NCI-H2171 (cell line): ENCODE measurements at regions not wholly inside any gene's neighbourhood (a gene's known extent, or its start where the extent isn't known, plus 50 kb on each side); places are given as distances from the start of the nearest gene placed in this dataset.

ENCODE experiments used
- DNase-seq: peaks from one replicate; lab custom pipeline; 2025; lab: John Stamatoyannopoulos, UW

DNA sequence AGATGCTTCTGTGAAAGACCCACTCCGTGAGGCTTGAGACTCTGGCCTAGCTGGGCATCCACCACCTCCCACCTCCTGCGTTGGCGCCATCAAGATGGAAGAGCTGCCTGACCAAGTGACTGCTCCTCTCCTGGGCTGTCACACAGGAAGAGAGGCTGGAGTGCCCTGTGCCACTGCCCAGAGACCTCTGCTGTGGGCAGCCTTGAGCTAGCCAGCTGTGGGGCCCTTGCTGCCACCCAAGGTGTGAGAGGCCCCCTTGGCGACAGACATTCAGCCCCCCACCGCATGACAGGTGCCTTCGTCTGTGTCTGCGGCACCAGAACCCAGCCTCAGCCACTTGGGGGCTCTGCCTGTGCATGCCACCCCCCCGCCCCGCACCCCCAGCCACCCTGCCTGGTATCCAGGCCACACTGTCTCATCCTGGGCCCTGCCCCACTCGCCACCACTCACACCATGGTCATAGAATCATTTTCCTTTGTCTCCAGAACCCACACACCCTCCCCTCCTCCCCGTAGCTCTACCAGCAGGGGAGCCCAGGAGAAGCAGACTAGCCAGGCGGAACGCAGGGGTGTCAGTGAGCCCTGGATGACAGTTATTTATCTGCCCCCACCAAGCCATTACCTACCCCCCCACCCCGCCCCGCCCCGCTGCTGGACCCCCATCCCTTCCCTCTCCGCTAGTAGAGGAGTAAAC lies 120.9 kb upstream of the LHX1 start:
- no peak for DNase-seq

DNA sequence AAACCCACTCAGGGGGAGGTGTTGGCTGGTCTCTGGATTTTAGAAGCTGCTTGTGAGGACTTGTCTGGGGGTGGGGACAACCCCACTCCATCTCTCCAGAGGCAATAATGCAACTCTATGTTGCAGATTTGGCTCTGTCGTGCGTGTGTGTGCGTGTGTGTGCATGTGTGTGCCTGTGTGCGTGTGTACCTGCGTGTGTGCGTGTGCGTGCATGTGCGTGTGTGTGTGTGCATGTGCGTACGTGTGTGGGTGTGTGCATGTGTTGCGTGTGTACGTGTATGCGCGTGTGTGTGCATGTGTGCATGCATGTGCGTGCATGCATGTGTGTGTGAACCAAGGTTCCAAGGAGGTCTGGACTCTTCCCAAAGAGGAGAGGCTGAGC lies 120.4 kb upstream of the LHX1 start:
- no peak for DNase-seq

DNA sequence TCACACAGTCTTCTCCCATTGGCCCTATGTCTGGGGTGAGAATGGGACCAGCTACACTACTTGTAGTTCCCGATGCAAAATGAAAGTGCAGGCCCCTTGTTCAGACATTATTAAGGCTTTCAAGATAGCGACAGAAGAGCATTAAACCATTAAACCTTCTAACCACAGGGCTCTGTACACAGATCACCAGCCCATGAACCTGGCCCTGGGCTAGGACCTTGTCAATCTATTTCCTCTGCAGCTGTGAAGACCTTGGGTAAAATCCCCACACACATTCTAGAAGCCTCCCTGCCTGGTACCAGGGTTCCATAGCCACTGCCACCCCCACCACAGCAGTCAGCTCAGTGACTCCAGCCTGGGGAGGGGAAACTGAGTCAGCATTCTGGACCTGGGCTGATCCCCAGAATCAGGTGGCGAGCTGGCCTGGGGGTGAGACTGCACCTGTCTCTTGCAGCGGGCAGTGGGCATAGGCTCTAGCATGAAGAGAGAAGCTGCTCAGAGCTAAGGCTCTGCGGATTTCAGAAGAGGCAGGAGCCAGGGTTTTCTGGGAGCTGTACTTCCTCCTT lies 119.7 kb upstream of the LHX1 start:
- no peak for DNase-seq

DNA sequence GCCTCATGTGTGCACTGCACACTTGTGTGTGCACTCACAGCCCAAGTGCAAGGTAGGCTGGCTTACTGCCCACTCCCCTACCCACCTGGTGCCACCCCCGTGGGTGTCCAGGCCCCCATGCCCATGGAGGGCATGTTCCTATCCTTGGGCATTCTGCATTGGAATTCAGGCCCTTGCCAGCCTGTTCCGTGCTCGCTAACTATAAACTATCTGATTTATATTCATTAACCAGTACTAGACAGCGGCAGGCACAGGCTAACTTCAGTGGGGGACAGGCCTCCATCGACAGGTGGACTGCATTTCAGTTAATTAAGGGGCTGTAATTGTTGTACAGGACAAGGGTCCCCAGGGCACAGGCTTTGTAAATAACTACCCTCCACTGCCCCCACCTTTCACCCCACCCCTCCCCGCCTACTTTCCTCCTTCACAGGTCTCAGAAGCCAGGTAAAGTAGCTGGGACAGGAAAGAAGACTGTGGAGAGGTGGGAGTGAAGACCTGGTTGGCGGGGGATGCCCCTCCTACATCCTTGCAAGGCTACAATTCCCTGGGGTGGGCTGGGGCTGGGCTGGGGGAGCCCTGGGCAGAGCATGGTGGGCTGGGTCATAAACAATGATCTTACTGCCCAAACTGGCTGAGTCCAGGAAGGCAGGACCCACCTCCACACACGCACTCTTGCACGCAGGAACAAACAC lies 119.0 kb upstream of the LHX1 start:
- no peak for DNase-seq

DNA sequence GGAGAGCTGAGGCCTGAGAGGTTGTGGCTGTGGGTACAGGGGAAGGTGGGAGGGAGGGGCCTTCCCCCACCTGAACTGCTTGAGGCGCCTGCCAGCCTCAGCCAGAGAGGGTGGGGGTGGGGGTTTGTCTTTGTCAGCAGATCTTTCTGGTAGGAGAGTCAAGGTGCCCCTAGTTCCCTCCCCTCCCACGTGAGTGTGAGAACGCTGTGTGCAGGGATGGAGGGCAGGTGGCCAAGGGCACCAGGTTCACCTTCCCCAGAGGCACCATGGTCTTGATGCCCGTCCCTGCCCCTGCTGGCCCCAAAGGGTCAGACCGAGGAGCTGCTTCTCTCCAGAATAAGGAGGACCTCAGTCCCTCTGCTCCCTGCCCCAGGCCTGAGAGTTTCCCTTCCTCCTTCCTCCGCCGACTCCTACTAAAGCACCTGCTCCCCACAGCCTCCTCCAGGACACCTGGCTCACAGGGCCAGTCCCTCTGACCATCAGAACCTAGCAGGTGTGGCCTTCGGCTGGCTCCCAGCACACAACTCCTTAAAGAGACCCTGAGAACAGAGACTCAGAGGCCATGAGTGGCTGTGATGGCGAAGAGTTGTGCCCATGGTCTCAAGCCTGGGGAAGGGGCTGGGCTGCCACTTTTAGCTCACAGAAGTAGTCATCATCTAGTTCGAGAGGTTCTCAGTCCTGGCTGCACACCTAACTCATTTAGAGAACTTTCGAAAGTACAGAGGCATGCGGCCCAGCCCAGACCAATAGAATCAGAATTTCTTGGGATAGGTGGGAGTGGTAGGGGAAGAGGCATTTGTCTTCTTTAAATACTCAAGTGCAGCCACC lies 113.2 kb upstream of the LHX1 start:
- DNase-seq, result no peak

DNA sequence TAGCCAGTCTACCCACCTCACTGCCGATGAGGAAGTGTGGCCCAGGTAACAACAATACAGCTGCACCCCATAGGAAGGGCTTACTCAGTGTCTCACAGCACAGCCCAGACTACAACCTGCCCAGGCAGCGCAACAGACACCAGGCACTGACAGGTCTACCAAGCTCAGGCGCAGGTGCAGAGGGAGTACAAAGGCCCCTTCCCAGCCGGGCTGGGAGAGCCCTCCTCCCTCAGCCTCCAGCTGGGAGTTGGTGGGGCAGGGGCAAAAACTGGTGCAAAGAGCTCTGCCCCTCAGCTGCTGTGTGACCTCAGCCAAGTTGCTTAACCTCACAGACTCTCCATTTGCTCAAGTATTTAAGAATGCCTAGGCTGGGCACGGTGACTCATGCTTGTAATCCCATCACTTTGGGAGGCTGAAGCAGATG lies 112.6 kb upstream of the LHX1 start:
- DNase-seq, result no peak

DNA sequence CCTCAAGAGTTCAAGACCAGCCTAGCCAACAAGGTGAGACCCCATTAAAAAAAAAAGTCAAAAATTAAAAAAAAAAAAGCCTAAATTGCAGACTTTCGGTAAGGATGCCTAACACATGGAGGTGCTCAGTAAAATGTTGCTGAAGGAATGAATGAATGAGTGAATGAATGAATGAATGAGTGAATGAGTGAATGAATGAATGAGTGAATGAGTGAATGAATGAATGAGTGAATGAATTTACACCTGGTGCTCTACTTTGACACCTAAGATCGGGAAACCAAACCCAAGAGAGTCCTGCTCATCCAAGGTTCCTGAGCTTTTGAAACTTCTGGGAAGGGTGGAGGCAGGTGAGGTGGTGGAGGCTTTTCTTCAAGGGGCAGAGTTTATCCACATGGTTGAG lies 112.2 kb upstream of the LHX1 start:
- DNase-seq, result no peak

DNA sequence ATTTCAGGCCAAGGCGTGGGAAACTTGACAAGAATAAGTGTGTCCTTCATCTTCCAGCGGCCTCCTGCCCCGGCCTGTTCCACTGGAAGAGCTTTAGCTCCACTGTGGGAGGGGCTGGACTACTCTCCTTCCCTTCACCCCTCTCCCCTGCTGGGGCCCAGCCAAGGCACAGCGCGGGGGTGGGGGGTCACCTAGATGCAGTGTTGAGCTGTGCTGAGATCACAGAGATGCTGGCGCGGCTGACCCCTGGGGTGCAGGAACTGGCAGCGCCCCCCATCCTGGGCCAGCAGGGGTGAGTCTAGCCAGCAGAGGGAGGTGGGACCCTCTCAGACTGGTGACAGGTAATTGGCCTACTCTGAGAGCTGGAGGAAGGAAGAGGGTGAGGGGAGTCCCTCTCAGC lies 111.8 kb upstream of the LHX1 start:
- no peak for DNase-seq

DNA sequence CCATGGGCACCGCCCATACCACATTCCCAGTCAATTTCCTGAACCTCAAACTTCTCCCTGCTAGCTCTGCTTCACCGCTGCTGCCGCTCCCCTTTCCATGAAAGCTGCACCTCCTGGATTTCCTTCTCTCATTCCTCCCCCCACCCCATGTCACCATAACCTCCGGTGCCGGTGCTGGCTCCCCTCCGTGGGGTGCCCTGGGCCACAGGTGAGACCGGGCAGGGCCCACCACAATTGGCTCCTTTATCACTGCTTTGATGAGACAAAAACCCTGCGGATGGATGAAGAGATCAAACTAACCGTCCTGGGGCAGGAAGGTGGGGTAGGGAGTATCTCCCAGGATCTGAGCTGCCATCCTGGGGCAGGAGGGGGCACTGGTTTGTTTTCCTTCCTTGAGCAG lies 111.3 kb upstream of the LHX1 start:
- no peak for DNase-seq

DNA sequence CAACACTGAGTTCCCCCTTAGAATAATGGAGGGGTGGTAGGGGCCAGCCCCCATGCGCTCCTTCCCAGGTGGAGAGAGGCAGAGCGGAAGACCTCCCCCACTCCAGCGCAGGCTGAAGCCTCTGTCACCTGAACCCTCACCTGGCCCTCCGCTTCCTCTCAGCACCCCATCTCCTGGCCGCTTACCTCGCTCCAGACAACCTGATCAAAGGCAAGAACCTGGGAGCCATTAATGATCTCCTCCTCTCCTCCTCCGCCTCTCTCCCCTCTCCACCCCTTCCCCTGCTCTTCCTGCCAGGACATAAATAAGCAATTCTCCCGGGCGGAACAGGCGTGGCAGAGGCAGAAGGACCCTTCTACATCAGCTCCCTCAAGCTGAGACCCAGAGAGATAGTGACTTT lies 110.2 kb upstream of the LHX1 start:
- DNase-seq, result no peak

DNA sequence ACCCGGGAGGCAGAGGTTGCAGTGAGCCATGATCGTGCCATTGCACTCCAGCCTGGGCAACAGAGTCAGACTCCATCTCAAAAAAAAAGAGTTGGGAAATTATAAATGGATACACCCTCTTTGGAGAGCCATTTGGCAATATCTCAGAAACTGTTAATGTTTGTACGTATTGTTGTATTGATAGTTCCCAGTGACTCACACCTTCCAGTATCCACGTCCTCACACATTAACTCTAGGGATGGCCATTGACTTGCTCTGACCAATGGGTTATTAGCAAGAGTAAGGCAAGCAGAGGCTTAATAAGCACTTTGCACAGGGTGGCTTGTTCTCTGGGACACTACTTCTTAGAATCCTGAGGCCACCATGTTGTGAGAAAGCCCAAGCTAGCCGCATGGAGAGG lies 107.6 kb upstream of the LHX1 start:
- DNase-seq, result no peak

DNA sequence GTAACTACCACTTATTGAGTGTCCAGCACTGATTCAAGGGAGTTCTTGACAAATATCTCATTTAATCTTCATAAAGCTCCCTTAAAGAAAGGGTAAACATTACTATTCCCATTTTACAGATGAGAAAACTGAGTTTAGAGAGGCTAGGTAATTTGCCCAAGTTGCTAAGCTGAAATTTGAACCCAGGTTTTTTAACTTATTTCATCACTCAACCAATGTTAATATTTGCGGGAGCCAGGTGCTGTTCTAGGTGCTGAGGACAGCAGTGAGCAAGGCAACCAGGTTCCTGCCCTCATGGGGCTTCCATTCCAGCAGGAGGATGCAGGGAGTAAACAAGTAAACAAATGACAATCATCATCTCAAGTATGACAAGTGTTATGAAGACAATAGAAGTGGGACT lies 104.0 kb upstream of the LHX1 start:
- DNase-seq, result no peak

DNA sequence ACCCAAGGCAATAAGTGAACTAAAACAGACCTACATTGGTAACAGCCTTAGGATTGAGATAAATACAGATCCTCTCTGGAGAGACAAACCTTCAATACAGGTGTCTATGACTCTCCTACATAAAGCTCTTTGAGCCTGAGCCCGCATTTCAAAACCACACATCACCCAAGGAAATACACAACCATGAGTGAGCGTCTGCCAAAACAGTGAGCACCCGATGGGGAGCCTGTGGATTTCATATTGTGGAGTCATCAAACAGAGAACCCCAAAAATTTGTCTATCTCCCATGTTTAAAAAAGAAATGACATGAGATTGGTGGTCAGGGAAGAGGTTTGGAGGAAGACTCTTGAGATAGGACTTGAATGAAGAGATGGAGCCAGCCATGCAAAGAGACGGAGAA lies 102.2 kb upstream of the LHX1 start:
- no peak for DNase-seq

DNA sequence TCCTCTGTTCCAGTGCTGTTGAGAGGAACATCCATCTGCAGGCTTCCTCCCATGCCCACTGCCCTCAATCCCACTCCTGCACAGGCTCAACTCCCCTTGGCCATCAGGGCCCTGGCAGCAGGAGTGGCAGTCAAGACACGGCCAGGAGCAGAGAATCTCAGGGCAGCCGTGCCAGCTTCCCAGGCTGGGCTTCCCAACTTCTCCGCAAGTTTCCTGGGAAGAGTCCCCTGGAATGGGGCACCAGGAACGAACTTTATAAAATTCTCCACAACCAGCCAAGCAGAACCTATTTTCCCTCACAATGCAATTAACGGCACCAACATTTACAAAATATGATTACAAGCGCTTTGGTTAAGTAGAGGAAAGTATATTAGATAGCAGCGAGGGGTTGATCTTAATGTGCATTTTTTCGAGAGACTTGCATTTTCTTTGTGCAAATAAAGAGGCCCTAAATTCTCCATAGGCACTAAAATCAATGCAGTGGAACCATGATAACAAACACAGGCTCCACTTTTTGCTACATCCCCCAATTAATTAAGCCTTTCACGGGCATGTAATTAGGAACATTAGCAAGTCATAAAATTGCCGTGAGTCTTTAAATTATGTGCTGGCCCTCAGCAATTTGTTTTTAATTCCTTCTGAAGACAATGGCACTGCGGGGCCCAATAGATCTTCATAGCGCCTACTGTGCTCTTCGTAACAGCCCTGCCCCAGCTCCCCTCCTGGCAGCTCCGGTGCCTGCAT lies 99.9 kb upstream of the LHX1 start:
- no peak for DNase-seq

DNA sequence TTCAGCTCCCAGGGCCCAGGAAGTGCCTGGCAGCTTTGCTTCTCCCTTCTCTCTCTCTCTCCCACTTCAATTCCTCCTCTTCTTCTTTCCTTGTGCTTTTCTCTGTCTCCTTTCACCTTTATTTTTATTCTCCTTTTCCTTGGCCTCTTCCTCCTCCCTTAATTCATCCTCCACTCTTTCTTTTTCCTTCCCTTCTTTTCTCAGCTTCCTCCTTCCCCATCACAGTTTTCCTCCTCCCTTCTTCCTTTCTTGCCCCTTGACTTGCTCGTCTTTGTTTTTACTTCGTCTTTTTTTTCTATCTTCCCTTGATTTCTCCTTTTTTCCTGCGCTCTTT lies 99.4 kb upstream of the LHX1 start:
- no peak for DNase-seq

DNA sequence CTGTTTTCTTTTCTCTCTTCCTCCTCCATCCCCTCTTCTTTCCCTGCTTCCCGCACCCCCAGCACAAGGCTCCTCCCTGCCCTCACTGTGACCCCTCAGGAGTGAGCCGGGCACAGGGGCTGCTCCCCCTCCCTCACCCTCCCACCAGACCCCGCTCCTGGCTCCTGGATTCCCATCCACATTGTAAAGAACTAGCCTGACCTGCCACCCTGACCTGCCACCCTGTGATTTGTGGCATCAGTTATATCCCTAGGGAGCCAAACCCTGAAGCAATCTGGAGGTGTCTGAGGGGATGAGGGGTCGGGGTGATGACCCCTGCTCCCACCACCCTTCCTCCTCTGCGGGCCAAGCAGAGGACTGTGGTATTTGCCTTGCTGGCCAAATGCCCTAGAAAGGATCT lies 98.0 kb upstream of the LHX1 start:
- no peak for DNase-seq

DNA sequence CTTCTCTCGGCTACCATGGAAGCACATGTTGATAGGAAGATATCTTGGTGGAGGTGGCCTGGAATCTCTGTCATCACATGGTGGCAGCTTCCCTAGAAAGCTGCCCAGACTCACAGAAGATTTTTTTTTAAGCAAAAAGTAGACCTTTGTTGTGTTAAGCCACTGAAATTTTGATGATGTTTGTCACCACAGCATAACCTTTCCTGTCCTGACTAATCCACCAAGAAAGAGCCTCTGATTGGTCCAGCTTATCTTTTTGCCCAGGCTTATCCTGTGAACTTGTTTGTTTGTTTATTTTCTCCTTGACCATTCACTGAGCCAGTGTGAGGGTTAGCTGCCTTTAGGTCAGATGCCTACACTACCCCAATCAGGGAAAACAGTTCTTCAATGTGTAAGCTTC lies 96.5 kb upstream of the LHX1 start:
- DNase-seq, result no peak

DNA sequence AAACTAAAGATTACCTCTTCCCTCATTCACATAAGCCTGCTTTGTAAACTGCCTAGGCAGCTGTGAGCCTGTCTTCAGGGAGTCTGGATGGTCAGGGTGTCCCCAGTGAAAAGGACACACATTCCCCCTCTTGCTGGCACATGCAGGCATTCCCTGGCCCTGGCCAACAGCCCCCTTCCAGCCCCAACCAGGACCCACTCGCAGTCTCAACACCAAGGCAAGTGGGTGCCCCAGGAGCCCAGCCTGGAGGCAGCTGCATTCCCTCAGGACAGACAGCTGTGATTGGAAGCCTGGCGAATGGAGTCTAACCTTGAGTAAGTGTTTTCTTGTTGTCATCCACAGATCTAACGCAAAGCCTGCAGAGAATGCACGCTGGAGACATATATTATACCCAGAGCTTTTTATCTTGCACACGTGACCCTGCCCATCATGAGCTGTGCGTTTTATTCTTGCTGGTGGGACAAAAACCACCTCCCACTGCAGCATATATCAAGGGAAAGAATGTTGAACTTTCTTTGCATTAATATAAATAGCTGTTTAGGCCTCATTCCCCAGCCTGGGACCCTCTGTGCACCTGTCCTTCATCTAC lies 95.0 kb upstream of the LHX1 start:
- DNase-seq, result no peak

DNA sequence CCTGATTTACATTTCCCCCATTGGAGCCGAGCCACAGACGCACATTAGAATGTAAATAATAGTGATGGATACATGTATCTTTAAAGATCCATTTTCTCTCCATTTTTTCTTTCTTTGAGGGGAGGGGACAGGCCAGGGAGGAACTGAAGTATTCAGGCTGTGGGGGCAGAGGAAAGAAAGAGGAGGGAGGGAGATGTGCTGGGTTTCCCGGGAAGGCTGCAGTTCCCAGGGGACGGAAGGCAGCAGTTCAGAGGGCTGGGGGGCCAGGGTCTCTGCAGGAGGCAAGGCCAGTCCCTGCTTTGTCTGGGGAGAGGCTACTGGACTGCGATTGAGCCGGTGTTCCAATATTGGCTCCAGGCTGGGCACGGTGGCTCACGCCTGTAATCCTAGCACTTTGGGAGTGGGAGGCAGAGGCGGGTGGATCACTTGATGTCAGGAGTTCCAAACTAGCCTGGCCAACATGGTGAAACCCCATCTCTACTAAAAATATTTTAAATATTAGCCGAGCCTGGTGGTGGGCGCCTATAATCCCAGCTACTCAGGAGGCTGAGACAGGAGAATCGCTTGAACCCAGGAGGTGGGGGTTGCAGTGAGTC lies 94.2 kb upstream of the LHX1 start:
- DNase-seq, result no peak

DNA sequence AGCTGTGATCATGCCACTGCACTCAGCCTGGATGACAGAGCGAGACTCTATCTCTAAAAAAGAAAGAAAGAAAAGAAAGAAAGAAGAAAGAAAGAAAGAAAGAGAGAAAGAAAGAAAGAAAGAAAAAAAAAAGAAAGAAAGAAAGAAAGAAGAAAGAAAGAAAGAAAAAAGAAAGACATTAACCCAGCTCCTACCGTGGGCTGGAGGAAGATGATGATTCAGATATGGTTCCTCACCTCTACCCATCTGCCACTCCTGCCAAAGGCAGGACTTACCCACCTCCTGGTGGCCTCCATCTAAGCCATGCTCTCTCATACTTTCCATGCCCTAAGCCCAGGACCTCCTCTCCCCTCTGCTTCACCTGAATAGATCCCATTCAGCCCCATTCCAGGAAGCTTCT lies 93.3 kb upstream of the LHX1 start:
- DNase-seq, result no peak

DNA sequence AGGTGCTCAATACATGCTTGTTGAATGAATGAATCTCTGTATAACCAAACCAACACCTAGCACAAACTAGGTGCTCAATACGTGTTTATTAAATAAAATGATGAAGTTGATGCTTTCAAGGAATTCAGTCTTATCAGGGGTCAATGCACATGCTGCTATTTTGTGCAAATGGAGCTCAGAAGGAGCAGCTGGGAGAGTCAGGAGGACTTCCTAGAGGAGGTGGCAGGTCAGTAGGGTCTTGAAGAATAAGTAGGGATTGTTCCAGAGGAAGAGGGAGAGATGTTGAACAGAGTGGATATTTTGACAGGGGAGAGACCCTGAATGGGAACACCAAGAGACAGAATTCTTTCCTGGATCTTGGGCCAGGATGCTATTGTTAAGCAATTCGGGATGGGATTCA lies 92.7 kb upstream of the LHX1 start:
- DNase-seq, result no peak

DNA sequence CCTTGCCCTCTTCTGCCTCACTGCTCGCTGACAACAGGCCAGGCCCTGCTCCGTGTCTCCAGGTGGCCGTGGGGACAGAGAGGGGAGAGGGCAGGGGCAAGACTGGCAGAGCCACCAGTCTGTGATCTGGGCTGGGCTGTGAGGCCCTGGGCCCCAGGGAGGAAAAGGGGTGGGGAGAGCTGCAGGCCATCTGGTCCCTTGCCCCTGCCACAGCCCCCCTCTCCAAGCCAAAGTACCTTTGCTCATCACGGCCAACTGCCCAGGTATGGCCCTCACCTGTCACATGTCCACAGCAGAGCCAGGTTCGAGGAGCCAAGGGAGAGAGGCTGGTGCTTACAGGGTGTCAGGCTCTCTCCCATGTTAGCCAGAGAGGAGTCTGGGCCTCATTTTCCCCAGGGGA lies 91.4 kb upstream of the LHX1 start:
- DNase-seq, result no peak
